Activated CD4-positive, alpha-beta T cell treated with anti-CD3 and anti-CD28 coated beads for 36 hours (primary cell): ENCODE measurements at regions not wholly inside any gene's neighbourhood (a gene's known extent, or its start where the extent isn't known, plus 50 kb on each side); places are given as distances from the start of the nearest gene placed in this dataset.
"Not testable (repeated sequence)": the region's sequence is repeated elsewhere in the genome, so short reads cannot be mapped to it uniquely, and the experiment has no call there.

Experiments used
- ATAC-seq: fragments of 200-7000 bp; cut with Tn5 transposase; one replicate; pipeline ENCODE4 v1.10.0; 2021; ENCODE audit warnings: mild to moderate bottlenecking, moderate library complexity
- CTCF ChIA-PET: fragments of 350-600 bp; sonication (Branson Sonifier 250); formaldehyde crosslinking; loops from one replicate; lab custom pipeline; 2021; ENCODE audit warnings: antibody characterized with exemption; lab: Charles Lee
- POLR2A ChIA-PET: fragments of 350-600 bp; sonication (Branson Sonifier 250); formaldehyde crosslinking; loops from one replicate; lab custom pipeline; 2021; ENCODE audit warnings: antibody characterized with exemption, inconsistent platforms; lab: Charles Lee
- DNase-seq: peaks from one replicate; pipeline ENCODE4 v3.0.0-alpha.2; 2020
- H3K27ac Mint-ChIP-seq: one replicate; pipeline ENCODE4 v1.8.0; 2021; ENCODE audit warnings: mixed read lengths
- H3K27me3 Mint-ChIP-seq: one replicate; pipeline ENCODE4 v1.8.0; 2021; ENCODE audit warnings: mixed read lengths
- H3K36me3 Mint-ChIP-seq: one replicate; pipeline ENCODE4 v1.8.0; 2021; ENCODE audit warnings: low read depth, mixed read lengths
- H3K4me1 Mint-ChIP-seq: one replicate; pipeline ENCODE4 v1.8.0; 2021; ENCODE audit warnings: mixed read lengths
- H3K4me3 Mint-ChIP-seq: one replicate; pipeline ENCODE4 v1.8.0; 2021; ENCODE audit warnings: mild to moderate bottlenecking, moderate library complexity, mixed read lengths
- H3K9me3 Mint-ChIP-seq: one replicate; pipeline ENCODE4 v1.8.0; 2021; ENCODE audit warnings: low read depth, mixed read lengths
- intact Hi-C, 2 experiments: fragments of 100-400 bp; cut with DNase I in 1 of 2; cut with micrococcal nuclease in 1 of 2; formaldehyde crosslinking; loops; one replicate each; pipeline versions ENCODE4 v1.14.2 to v1.15.1; 2022 to 2024; cut with DNase I, micrococcal nuclease

DNA sequence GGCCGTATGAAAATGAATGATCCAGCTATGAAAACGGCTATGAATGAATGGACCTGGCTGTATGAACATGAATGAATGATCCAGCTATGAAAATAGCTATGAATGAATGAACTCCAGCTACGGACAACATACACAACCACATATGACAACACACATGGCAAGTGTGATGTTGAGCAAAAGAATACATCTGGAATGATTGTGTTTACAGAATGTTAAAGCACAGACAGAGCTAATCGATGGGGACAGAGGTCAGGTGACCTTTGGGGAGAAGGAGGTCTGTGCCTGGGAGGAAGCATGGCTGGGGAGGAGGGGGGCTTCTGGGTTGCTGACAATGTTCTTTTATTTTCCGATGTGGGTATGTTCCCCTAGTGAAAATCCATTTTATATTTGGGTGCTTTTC, 174.0 kb upstream of the WSCD1 start:
- Mint-ChIP-seq H3K4me3 (no peak overlapping the region), H3K36me3 (no peaks in the 10 kb centered on the region), H3K27me3 (peaks cover 24% of the 10 kb centered on the region), H3K27ac (no peak overlapping the region), H3K9me3 (no peaks in the 10 kb centered on the region), H3K4me1 (peaks cover 4% of the 10 kb centered on the region)
- POLR2A ChIA-PET: no interaction called here
- DNase-seq (no peak), ATAC-seq (no peak)
- CTCF ChIA-PET: interaction anchor here (0.7 kb wide), 1 partner anchor 34 kb away, joined by 3 read pairs; no protein-coding TSS in a partner anchor
- intact Hi-C loops: no loop called here

DNA sequence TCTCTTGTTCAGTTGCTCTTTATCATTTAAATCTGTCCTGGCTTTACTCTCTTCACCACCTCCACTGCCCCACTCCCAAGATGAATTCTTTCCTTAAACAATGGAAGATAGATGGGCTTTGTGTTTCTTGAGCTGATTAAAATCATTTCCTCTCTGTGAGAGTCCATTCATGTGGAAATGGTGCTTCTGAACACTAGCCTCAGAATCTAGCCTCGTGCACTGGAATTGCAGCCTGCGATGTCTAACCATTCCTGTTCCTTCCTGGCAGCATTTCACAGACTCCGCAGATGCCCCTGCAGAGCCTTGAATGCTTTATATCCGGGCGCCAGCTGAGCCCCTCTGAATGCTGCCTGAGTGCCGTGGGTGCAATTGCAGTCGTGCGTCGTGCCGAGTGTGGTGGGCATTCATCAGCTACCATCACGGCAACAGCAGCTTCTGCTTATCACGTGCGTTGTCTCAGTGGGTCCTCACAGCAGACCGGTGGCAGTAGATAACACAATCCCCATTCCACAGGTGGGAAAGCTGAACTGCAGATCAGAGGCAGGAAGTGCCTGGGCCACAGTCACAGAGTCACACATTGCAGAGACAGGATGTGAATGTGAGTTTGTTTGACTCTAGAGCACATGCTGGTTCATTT, 172.8 kb upstream of the WSCD1 start:
- ChIA-PET CTCF (interaction anchor here (0.7 kb wide), 1 partner anchor 28 kb away, joined by 3 read pairs; no protein-coding TSS in a partner anchor), POLR2A (no interaction called here)
- Mint-ChIP-seq H3K4me3 (no peak overlapping the region), H3K36me3 (no peaks in the 10 kb centered on the region), H3K27me3 (peaks cover 22% of the 10 kb centered on the region), H3K4me1 (peaks cover 4% of the 10 kb centered on the region), H3K9me3 (no peaks in the 10 kb centered on the region), H3K27ac (no peak overlapping the region)
- intact Hi-C loops: no loop called here
- DNase-seq: no peak
- no peak for ATAC-seq

DNA sequence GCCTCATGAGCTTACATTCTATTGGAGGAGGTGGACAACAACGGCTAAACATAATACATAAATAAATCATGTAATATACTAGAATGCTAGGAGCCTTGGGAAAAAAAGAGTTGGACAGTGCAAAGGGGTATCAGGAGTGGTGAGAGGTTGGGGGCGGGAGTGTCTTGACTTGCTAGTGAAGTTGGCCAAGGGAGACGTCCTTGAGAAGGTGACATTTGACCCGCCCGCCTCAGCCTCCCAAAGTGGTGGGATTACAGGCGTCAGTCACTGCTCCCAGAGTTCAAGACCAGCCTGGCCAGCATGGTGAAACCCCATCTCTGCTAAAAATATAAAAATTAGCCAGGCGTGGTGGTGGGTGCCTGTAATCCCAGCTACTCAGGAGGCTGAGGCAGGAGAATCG, 172.2 kb upstream of the WSCD1 start:
- H3K9me3 Mint-ChIP-seq, CTCF ChIA-PET, intact Hi-C loops, H3K27ac Mint-ChIP-seq, DNase-seq, H3K4me3 Mint-ChIP-seq, ATAC-seq, H3K4me1 Mint-ChIP-seq, H3K36me3 Mint-ChIP-seq, POLR2A ChIA-PET: not testable (repeated sequence)
- H3K27me3 Mint-ChIP-seq: peaks cover 20% of the 10 kb centered on the region

DNA sequence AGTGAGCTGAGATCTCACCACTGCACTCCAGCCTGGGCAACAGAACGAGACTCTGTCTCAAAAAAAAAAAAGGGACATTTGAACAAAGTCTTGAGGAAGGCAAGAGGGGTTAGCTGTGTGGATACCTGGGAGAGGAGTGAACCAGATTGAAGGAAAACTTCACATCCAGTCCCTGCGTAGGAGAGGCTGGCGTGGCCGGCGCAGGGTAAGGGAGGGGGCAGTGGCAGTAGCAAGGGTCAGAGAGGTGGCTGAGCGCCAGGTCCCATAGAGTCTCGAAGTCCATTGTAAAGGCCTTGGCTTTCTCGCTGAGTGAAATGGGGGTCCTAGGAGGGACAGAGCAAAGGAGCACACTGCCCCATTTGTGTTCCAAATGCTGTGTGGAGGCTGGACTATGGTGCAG, 171.8 kb upstream of the WSCD1 start:
- no peak overlapping the region for H3K4me3 Mint-ChIP-seq
- CTCF ChIA-PET: no interaction called here
- H3K4me1 Mint-ChIP-seq: peaks cover 4% of the 10 kb centered on the region
- peaks cover 18% of the 10 kb centered on the region for H3K27me3 Mint-ChIP-seq
- POLR2A ChIA-PET: no interaction called here
- no peak overlapping the region for H3K27ac Mint-ChIP-seq
- H3K36me3 Mint-ChIP-seq: no peaks in the 10 kb centered on the region
- intact Hi-C loops: no loop called here
- no peaks in the 10 kb centered on the region for H3K9me3 Mint-ChIP-seq
- no peak for ATAC-seq
- no peak for DNase-seq

DNA sequence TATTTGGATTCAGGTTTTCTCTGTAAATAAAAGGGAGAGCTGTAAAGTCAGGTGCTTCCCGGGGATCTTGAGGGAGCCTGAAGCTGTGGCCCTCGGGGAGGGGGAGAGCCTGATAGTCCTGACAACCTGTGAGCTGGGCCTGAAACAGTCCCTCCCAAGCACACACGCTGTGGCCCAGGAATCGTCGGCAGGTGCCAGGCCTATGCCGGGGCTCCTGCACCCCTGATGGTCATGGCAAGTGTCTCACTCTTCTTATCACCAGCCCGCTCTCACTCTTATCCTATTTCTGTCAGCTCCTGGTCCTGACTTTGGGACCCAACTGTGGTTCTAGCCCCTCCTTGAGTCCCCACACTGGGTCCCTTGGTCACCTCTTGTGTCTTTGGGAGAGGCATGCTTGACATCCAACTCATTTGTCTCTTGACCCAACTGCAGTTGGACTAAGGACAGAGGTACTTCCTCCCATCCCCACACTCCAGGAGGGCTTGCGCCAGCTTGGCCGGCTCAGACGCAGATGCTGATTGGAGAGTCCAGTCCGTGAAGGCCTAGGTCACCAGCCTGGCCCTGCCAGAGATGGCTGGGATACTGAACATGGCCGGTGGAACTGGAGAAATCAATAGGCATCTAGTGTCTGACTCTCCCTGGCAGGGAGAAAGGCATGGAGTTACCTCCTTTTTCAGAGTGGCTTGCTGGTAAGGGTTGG, 170.5 kb upstream of the WSCD1 start:
- Mint-ChIP-seq H3K4me1 (peaks cover 4% of the 10 kb centered on the region), H3K27ac (no peak overlapping the region), H3K9me3 (peaks cover 2% of the 10 kb centered on the region), H3K36me3 (no peaks in the 10 kb centered on the region), H3K27me3 (peaks cover 14% of the 10 kb centered on the region), H3K4me3 (no peak overlapping the region)
- intact Hi-C loops: no loop called here
- ATAC-seq (no peak), DNase-seq (no peak)
- POLR2A ChIA-PET: no interaction called here
- CTCF ChIA-PET: interaction anchor here (0.6 kb wide), 1 partner anchor 296 kb away, joined by 3 read pairs; no protein-coding TSS in a partner anchor

DNA sequence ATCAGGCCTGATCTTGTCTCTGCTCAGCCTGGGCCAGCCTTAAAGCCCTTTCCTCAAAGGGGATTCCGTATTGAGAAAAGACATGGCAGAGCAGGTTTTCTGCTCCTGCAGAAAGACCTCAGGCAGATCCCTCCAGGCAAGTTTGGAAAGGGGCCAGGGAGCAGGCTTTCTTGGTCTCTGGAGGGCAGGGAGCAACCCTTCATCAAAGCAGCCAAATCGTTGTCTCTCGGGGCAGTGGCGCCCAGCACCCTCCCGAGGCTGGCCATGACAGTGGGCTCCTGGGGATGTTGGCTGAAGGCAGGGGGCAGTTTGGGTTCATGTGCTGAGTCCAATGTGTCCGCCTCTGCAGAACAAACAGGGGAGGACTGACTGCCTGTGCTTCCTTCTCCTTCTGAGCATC, 168.4 kb upstream of the WSCD1 start:
- Mint-ChIP-seq H3K9me3 (peaks cover 5% of the 10 kb centered on the region), H3K4me3 (no peak overlapping the region), H3K27ac (no peak overlapping the region), H3K36me3 (no peaks in the 10 kb centered on the region), H3K4me1 (peaks cover 4% of the 10 kb centered on the region), H3K27me3 (peaks cover 8% of the 10 kb centered on the region)
- intact Hi-C loops: no loop called here
- POLR2A ChIA-PET: no interaction called here
- no peak for DNase-seq
- ATAC-seq: no peak
- CTCF ChIA-PET: no interaction called here

DNA sequence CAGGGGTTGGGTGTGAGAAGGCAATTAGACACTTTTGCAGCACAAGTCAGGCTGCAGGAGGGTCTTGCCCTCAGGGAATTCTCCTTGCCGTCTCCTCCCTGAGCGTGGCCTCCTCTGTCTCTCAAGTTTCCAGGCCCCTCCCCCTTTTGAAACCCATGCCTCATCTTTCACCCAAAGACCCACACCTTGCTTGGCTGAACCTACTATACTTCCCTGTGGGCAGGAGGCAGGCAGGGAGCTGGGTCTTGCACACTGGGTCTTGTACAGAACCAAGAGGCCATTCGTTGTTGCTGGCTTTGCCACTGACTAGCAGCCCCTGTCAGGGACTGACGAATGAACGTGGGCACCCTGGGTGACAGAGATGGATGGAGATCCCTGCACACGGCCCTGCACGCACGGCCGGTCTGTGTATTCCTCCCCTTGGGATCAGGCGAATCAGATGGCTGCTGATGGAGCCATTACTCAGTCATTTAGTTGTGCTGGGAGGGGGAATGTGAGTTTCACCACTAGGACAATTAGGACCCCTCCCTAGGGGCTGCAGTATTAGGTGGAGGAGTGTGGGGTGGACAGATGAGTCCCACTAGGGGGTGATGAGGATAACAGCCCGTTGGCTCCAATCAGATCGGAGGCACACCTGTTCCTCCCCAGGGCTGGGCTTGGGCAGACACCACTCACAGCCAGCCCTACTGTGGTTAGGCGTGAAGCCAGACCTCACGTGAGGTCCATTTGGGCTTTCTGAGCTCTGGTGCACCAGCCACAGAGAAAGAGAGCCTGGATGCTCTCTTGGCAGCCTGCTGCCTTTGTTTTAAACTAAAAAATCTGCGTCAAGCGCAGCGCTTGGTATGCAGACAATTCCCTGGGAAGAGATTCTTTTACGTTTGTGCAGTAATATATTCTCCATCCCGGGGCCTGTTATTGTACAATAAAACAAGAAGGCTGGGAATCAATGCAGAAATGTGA, 167.7 kb upstream of the WSCD1 start:
- H3K27me3 Mint-ChIP-seq: peaks cover 6% of the 10 kb centered on the region
- H3K4me3 Mint-ChIP-seq: no peak overlapping the region
- ChIA-PET POLR2A (interaction anchor here (0.7 kb wide), 1 partner anchor 232 kb away, joined by 4 read pairs; no protein-coding TSS in a partner anchor), CTCF (no interaction called here)
- intact Hi-C loops: no loop called here
- no peaks in the 10 kb centered on the region for H3K36me3 Mint-ChIP-seq
- ATAC-seq (no peak), DNase-seq (no peak)
- H3K27ac Mint-ChIP-seq: no peak overlapping the region
- H3K4me1 Mint-ChIP-seq: no peaks in the 10 kb centered on the region
- peaks cover 5% of the 10 kb centered on the region for H3K9me3 Mint-ChIP-seq

DNA sequence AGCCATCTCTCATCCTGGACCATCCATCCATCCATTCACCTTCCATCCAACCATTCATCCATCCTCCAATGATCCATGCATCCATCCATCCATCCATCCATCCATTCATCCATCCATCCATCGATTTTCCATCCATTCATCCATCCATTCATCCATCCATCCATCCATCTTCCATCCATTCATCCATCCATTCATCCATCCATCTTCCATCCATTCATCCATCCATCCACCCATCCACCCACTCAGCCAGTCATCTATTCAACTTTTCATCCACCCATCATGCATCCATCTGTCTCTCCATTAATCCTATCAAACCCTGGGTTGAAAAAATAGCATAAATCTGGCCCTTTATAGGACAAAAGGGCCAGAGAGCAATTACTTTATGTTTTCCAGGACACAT, 158.3 kb upstream of the WSCD1 start:
- CTCF ChIA-PET: no interaction called here
- POLR2A ChIA-PET: no interaction called here

DNA sequence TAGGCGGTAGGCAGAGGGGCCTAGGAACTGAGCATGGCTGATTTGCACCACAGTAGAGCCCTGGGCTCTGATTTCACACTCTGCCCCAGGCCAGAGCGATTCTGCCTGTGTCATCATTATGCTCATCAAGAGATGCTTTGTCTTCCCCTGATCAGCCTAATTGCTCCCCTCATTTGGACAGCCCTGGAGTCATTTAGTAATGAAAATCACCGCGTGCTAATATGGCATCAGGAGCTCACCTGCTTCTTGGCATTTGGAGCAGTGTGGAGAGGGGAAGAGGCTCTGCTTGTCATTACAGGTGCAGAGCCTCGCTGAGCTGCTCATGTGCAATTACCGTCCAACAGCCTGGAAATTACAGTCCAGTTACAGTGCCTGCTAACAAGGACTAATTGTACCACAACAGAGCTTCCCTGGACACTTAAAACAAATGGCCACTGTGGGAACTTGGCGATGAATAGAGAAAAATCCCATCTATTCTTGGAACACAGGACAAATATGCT, 157.1 kb upstream of the WSCD1 start:
- intact Hi-C loops: no loop called here
- Mint-ChIP-seq H3K4me1 (no peaks in the 10 kb centered on the region), H3K4me3 (no peak overlapping the region), H3K9me3 (no peaks in the 10 kb centered on the region), H3K27ac (no peak overlapping the region), H3K27me3 (peaks cover 8% of the 10 kb centered on the region), H3K36me3 (no peaks in the 10 kb centered on the region)
- ChIA-PET CTCF (interaction anchor here (0.6 kb wide), 1 partner anchor 88 kb away, joined by 3 read pairs; no protein-coding TSS in a partner anchor), POLR2A (no interaction called here)
- DNase-seq (no peak), ATAC-seq (no peak)

More for the DNA sequence above, 158.3 kb upstream of the WSCD1 start:
- DNase-seq (no peak), ATAC-seq (no peak)
- intact Hi-C loops: no loop called here
- Mint-ChIP-seq H3K4me3 (no peak overlapping the region), H3K27me3 (peaks cover 7% of the 10 kb centered on the region), H3K4me1 (no peaks in the 10 kb centered on the region), H3K9me3 (no peaks in the 10 kb centered on the region), H3K36me3 (no peaks in the 10 kb centered on the region), H3K27ac (no peak overlapping the region)

DNA sequence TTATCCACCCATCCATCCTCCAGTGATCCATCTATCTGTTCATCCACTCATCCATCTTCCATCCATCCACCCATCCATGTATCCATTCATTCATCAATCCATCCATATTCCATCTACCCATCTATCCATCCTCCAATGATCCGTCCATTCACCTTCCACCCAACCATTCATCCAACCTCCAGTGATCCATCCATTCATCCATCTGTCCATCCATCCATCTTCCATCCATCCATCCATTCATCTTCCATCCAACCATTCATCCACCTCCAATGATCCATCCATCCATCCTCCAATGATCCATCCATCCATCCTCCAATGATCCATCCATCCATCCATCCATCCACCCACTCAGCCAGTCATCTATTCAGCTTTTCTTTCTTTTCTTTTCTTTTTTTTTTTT, 156.5 kb upstream of the WSCD1 start:
- DNase-seq: no peak
- H3K27me3 Mint-ChIP-seq: peaks cover 8% of the 10 kb centered on the region
- ATAC-seq: no peak
- ChIA-PET CTCF (no interaction called here), POLR2A (no interaction called here)
- no peak overlapping the region for H3K4me3 Mint-ChIP-seq
- H3K4me1 Mint-ChIP-seq: no peaks in the 10 kb centered on the region
- H3K36me3 Mint-ChIP-seq: no peaks in the 10 kb centered on the region
- no peaks in the 10 kb centered on the region for H3K9me3 Mint-ChIP-seq
- H3K27ac Mint-ChIP-seq: no peak overlapping the region
- intact Hi-C loops: no loop called here

DNA sequence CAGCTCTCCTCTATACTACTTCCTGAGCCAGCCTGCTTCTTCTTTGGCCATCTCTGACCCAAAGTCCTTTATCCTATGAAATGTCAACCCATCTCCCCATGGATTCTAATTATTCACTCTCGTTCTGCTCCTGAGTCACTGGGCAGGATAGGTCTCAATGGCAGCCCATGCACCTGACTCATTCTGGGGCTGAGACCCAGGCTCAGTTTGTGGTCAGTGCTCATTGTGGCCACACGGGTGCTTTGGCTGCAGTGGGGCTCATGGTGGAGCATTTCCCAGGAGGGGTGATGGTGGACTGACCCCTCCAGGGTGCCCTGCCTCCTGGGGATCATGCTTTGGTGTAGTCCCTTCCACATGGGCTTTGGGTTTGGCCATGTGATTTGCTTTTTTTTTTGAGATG, 154.8 kb upstream of the WSCD1 start:
- Mint-ChIP-seq H3K4me3 (no peak overlapping the region), H3K27ac (no peak overlapping the region), H3K9me3 (no peaks in the 10 kb centered on the region), H3K36me3 (no peaks in the 10 kb centered on the region), H3K27me3 (peaks cover 6% of the 10 kb centered on the region), H3K4me1 (no peaks in the 10 kb centered on the region)
- no peak for ATAC-seq
- CTCF ChIA-PET: no interaction called here
- POLR2A ChIA-PET: no interaction called here
- intact Hi-C loops: no loop called here
- no peak for DNase-seq
